ENCODE measurements at regions not wholly inside any gene's neighbourhood (a gene's known extent, or its start where the extent isn't known, plus 50 kb on each side); places are given as distances from the start of the nearest gene placed in this dataset.

DNA sequence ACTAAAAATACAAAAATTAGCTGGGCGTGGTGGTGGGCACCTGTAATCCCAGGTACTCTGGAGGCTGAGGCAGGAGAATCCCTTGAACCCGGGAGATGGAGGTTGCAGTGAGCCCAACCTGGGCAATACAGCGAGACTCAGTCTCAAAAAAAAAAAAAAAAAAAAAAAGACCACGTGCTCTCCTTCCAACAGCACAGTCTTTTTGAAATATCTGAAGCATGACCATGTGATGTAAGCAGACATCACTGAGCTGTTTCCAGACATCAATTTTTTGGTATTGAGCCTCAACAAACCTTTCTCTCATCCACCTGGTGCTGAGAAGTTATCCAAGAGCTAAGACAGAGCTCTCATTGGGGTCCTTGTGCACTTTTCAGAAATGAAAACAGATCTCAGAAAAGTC lies 249.2 kb downstream of the FOXA2 start:
- H3K9me3 ChIP-seq = no peaks in the 10 kb centered on the region
- H3K4me1 ChIP-seq = peaks cover 0 to 5% of the 10 kb centered on the region in 2 donors
- intact Hi-C loops (cut with DNase I) = loop anchor here (5.0 to 10.0 kb wide), 2 partner anchors 350 to 1007 kb away; no protein-coding TSS in a partner anchor
- H3K27ac ChIP-seq = no peak overlapping the region
- no peak for ATAC-seq
- no peaks in the 10 kb centered on the region for H3K36me3 ChIP-seq
- no peak overlapping the region for H3K4me3 ChIP-seq
- TF ChIP-seq, protein P1, sequence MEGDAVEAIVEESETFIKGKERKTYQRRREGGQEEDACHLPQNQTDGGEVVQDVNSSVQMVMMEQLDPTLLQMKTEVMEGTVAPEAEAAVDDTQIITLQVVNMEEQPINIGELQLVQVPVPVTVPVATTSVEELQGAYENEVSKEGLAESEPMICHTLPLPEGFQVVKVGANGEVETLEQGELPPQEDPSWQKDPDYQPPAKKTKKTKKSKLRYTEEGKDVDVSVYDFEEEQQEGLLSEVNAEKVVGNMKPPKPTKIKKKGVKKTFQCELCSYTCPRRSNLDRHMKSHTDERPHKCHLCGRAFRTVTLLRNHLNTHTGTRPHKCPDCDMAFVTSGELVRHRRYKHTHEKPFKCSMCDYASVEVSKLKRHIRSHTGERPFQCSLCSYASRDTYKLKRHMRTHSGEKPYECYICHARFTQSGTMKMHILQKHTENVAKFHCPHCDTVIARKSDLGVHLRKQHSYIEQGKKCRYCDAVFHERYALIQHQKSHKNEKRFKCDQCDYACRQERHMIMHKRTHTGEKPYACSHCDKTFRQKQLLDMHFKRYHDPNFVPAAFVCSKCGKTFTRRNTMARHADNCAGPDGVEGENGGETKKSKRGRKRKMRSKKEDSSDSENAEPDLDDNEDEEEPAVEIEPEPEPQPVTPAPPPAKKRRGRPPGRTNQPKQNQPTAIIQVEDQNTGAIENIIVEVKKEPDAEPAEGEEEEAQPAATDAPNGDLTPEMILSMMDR (IDR thresholded peaks at IDR 0.05) = no peak
- H3K27me3 ChIP-seq = peaks cover 0 to 38% of the 10 kb centered on the region in 2 donors
- DNase-seq = no peak

- intact Hi-C loops (cut with DNase I) = loop anchor here in 1 of 2 donors (10.0 kb wide), 1 partner anchor 351 kb away; no protein-coding TSS in a partner anchor
- Histone ChIP-seq H3K27me3 (peaks cover 0 to 30% of the 10 kb centered on the region in 2 donors), H3K9me3 (no peaks in the 10 kb centered on the region), H3K4me3 (no peak overlapping the region), H3K4me1 (no peaks in the 10 kb centered on the region), H3K36me3 (no peaks in the 10 kb centered on the region), H3K27ac (no peak overlapping the region)
- TF ChIP-seq, protein P1 (IDR thresholded peaks at IDR 0.05) = peak; percentile 60 to 75
- DNase-seq (peak in 3 of 4 donors; percentile 35 to 71 (median 46)), ATAC-seq (peak; percentile 95)
Measured at GRCh38 chr20:22333885-22334545, 250.4 kb downstream of the FOXA2 start.

DNA sequence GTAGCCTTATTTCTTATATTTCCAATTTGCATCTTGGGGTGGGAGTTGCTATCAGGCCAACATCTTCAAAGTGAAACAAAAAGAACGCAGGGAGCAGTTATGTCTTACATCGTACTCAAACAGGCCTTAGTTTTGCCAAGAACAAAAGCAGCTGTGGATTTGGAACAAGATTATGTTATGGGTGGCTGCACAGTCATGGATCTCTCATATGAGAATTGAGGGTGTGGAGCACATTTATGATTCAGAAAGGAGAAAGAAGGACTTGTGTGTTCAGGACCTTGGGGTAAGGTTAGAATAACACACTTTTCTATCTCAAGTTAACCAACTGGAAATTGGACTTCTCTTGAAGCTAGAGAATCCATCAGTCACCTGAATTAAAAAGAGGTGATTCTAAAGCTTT lies 259.9 kb downstream of the FOXA2 start:
- Histone ChIP-seq H3K9me3 (no peaks in the 10 kb centered on the region), H3K27ac (no peak overlapping the region), H3K4me1 (no peaks in the 10 kb centered on the region), H3K36me3 (no peaks in the 10 kb centered on the region), H3K27me3 (peaks cover 5 to 11% of the 10 kb centered on the region in 2 donors), H3K4me3 (no peak overlapping the region)
- TF ChIP-seq, protein P1 (IDR thresholded peaks at IDR 0.05) = no peak
- DNase-seq (no peak), ATAC-seq (no peak)
- intact Hi-C loops (cut with DNase I) = no loop called here

DNA sequence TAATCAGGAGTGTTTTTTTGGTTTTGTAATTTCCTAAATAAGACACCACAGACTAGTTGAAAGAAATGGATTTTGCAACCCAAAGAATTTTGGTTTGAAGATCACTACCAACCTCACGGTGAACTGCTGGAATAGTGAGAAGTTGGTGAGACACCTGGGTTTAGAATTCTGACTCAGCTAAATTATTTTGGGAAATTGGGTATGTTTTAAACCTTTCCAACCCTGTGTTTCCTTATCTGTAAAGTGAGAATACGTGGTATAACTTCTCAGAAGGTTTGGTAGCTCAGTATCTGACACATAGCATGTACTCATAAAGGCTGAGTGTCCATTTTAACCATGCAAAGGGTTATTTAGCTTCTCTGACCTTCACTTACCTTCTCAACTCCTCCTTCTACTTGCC lies 261.9 kb downstream of the FOXA2 start:
- TF ChIP-seq, protein P1 (IDR thresholded peaks at IDR 0.05) = no peak
- ATAC-seq (no peak), DNase-seq (no peak)
- no peaks in the 10 kb centered on the region for H3K36me3 ChIP-seq
- H3K4me3 ChIP-seq = no peak overlapping the region
- H3K4me1 ChIP-seq = no peaks in the 10 kb centered on the region
- no peaks in the 10 kb centered on the region for H3K9me3 ChIP-seq
- no peak overlapping the region for H3K27ac ChIP-seq
- intact Hi-C loops (cut with DNase I) = no loop called here
- peaks cover 5 to 19% of the 10 kb centered on the region in 2 donors for H3K27me3 ChIP-seq

GRCh38 chr20:22321191-22321590 lies 263.2 kb downstream of the FOXA2 start:
- TF ChIP-seq, protein P1 (IDR thresholded peaks at IDR 0.05) = no peak
- intact Hi-C loops (cut with DNase I) = no loop called here
- Histone ChIP-seq H3K9me3 (no peaks in the 10 kb centered on the region), H3K36me3 (no peaks in the 10 kb centered on the region), H3K4me1 (no peaks in the 10 kb centered on the region), H3K27me3 (peaks cover 5 to 20% of the 10 kb centered on the region in 2 donors), H3K4me3 (no peak overlapping the region), H3K27ac (no peak overlapping the region)
- no peak for ATAC-seq
- DNase-seq = no peak

Data from left lung (tissue), 4 donors.